HCT116 (cell line): ENCODE measurements at regions not wholly inside any gene's neighbourhood (a gene's known extent, or its start where the extent isn't known, plus 50 kb on each side); places are given as distances from the start of the nearest gene placed in this dataset.

Source experiments
- ATAC-seq: fragments of 200-7000 bp; cut with Tn5 transposase; 2 replicates; pipeline ENCODE4 v1.9.1; 2020; ENCODE audit warnings: mild to moderate bottlenecking, moderate library complexity
- BruUV-seq: library from RNA; stranded (reverse); fragments of 400-500 nt; replicated peaks from 2 replicates; lab custom pipeline; 2021; lab: Mats Ljungman, UMichigan
- CTCF ChIA-PET: fragments of 300-600 bp; sonication (Branson Sonifier 250); formaldehyde crosslinking; loops from one replicate; lab custom pipeline; 2021; ENCODE audit warnings: antibody characterized with exemption; lab: Charles Lee
- POLR2A ChIA-PET: fragments of 300-600, 350-600 bp; sonication (Branson Sonifier 250); formaldehyde crosslinking; loops from one replicate; lab custom pipeline; 2021; ENCODE audit warnings: antibody characterized with exemption; lab: Charles Lee
- RAD21 ChIA-PET, 2 experiments: fragments of 300-600 bp; sonication (Branson Sonifier 250); formaldehyde crosslinking; loops; one replicate each; lab custom pipeline; 2023; ENCODE audit warnings: low total read pairs in 2 of 2; ENCODE audit not compliant: uncharacterized antibody in 2 of 2, unreplicated experiment in 2 of 2, low non-redundant PET in 1 of 2; lab: Charles Lee
- DNase-seq: peaks from one replicate; pipeline ENCODE4 v3.0.0-alpha.2; 2010; ENCODE audit warnings: low read depth, low spot score
- H2AFZ ChIP-seq: fragments of 200-600 bp; shearing (Covaris generic), sonication (generic); 2 replicates; pipeline ENCODE4 v1.6.1; 2017; ENCODE audit warnings: low read depth, mixed run types, mixed read lengths, antibody characterized with exemption, low read length; ENCODE audit not compliant: poor library complexity, severe bottlenecking
- H3K27ac ChIP-seq: 2 replicates; pipeline ENCODE4 v1.5.1; 2012; ENCODE audit warnings: low read depth, low read length
- H3K27me3 ChIP-seq: fragments of 200-600 bp; sonication (generic); 2 replicates; pipeline ENCODE4 v1.6.1; 2016; ENCODE audit warnings: mixed run types, low read length, mixed read lengths; ENCODE audit not compliant: insufficient read depth
- H3K36me3 ChIP-seq, 2 experiments: fragments of 200-500 bp in 1 of 2; fragments of 200-600 bp in 1 of 2; sonication (Bioruptor generic) in 1 of 2; sonication (generic) in 1 of 2; 2 replicates each; pipeline versions ENCODE4 v1.5.1 to v1.6.1; 2014 to 2016; ENCODE audit warnings: low read length in 2 of 2, inconsistent platforms in 1 of 2, mixed read lengths in 1 of 2, mixed run types in 1 of 2; ENCODE audit not compliant: insufficient read depth in 2 of 2, control insufficient read depth in 1 of 2
- H3K4me1 ChIP-seq, 2 experiments: fragments of 200-600 bp in 1 of 2; sonication (generic) in 1 of 2; 2 replicates each; pipeline versions ENCODE4 v1.5.1 to v1.6.1; 2012 to 2017; ENCODE audit warnings: low read length in 2 of 2, inconsistent platforms in 1 of 2, mild to moderate bottlenecking in 1 of 2, mixed read lengths in 1 of 2, mixed run types in 1 of 2, moderate library complexity in 1 of 2; ENCODE audit not compliant: insufficient read depth in 2 of 2, control insufficient read depth in 1 of 2
- H3K4me2 ChIP-seq: fragments of 200-600 bp; sonication (generic); 2 replicates; pipeline ENCODE4 v1.6.1; 2017; ENCODE audit warnings: mixed run types, low read length, mixed read lengths
- H3K4me3 ChIP-seq, 2 experiments: fragments of 200-600 bp in 1 of 2; sonication (generic) in 1 of 2; replicated peaks in 1 of 2; 2 replicates each; pipeline ENCODE4 v1.5.1; 2011 to 2016; ENCODE audit warnings: low read length in 2 of 2, control low read depth in 1 of 2, low read depth in 1 of 2, mild to moderate bottlenecking in 1 of 2, mixed read lengths in 1 of 2, mixed run types in 1 of 2
- H3K79me2 ChIP-seq: fragments of 200-600 bp; sonication (generic); 2 replicates; pipeline ENCODE4 v1.6.1; 2017; ENCODE audit warnings: mild to moderate bottlenecking, mixed run types, low read length, moderate library complexity, mixed read lengths; ENCODE audit not compliant: insufficient read depth
- H3K9ac ChIP-seq: fragments of 200-600 bp; sonication (generic); 2 replicates; pipeline ENCODE4 v1.6.1; 2016; ENCODE audit warnings: low read length, mixed read lengths
- H3K9me2 ChIP-seq: fragments of 200-600 bp; sonication (generic), shearing (Covaris generic); 2 replicates; pipeline ENCODE4 v1.6.1; 2017; ENCODE audit warnings: mixed run types, mild to moderate bottlenecking, moderate library complexity; ENCODE audit not compliant: insufficient read depth
- H3K9me3 ChIP-seq, 2 experiments: fragments of 200-500 bp in 1 of 2; fragments of 200-600 bp in 1 of 2; sonication (Bioruptor generic) in 1 of 2; sonication (generic) in 1 of 2; 2 replicates each; pipeline ENCODE4 v1.6.1; 2014 to 2017; ENCODE audit warnings: low read length in 2 of 2, mixed read lengths in 2 of 2, inconsistent platforms in 1 of 2, low read depth in 1 of 2, mild to moderate bottlenecking in 1 of 2, mixed run types in 1 of 2, moderate library complexity in 1 of 2; ENCODE audit not compliant: control insufficient read depth in 1 of 2, insufficient read depth in 1 of 2
- H4K20me1 ChIP-seq: fragments of 200-600 bp; sonication (generic), shearing (Covaris generic); 2 replicates; pipeline ENCODE4 v1.6.1; 2017; ENCODE audit warnings: mixed run types, mild to moderate bottlenecking, moderate library complexity; ENCODE audit not compliant: insufficient read depth
- ATF3 ChIP-seq: IDR thresholded peaks from 2 replicates; pipeline ENCODE4 v1.6.1; 2012
- CBX3 ChIP-seq: IDR thresholded peaks from 2 replicates; pipeline ENCODE4 v1.6.1; 2012; ENCODE audit warnings: low read depth
- CEBPB ChIP-seq: IDR thresholded peaks from 2 replicates; pipeline ENCODE4 v1.6.1; 2012; ENCODE audit warnings: low read depth
- ELF1 ChIP-seq: IDR thresholded peaks from 2 replicates; pipeline ENCODE4 v1.6.1; 2012; ENCODE audit warnings: low read depth, borderline replicate concordance
- EZH2 ChIP-seq: fragments of 200-600 bp; sonication (generic); IDR thresholded peaks from 2 replicates; pipeline ENCODE4 v1.6.1; 2017; ENCODE audit warnings: antibody characterized with exemption, mixed run types
- EZH2phosphoT487 ChIP-seq: fragments of 200-600 bp; IDR thresholded peaks from 2 replicates; pipeline ENCODE4 v1.6.1; 2018; ENCODE audit warnings: antibody characterized with exemption, borderline replicate concordance
- FOSL1 ChIP-seq: IDR thresholded peaks from 2 replicates; pipeline ENCODE4 v1.6.1; 2012; ENCODE audit warnings: low read depth
- JUND ChIP-seq: IDR thresholded peaks from 2 replicates; pipeline ENCODE4 v1.6.1; 2012
- POLR2AphosphoS5 ChIP-seq: IDR thresholded peaks from 2 replicates; pipeline ENCODE4 v1.6.1; 2011; ENCODE audit warnings: mild to moderate bottlenecking, low read depth, low read length, moderate library complexity
- RAD21 ChIP-seq: IDR thresholded peaks from 2 replicates; pipeline ENCODE4 v1.6.1; 2012; ENCODE audit warnings: low read depth, mild to moderate bottlenecking
- SP1 ChIP-seq: IDR thresholded peaks from 2 replicates; pipeline ENCODE4 v1.6.1; 2012; ENCODE audit warnings: low read depth
- SRF ChIP-seq: IDR thresholded peaks from 2 replicates; pipeline ENCODE4 v1.6.1; 2012; ENCODE audit warnings: low read depth
- ZBTB33 ChIP-seq: IDR thresholded peaks from 2 replicates; pipeline ENCODE4 v1.6.1; 2011; ENCODE audit warnings: mild to moderate bottlenecking, low read length, moderate library complexity; ENCODE audit not compliant: insufficient replicate concordance; ENCODE audit errors: extremely low read depth
- ZFX ChIP-seq: fragments of 450-650 bp; IDR thresholded peaks from 2 replicates; pipeline ENCODE4 v1.6.1; 2017
- intact Hi-C: fragments of 100-400 bp; cut with micrococcal nuclease; formaldehyde crosslinking; loops from 2 replicates; pipeline ENCODE4 v1.10.0; 2022
- TF ChIP-seq, protein P1 (sequence below): IDR thresholded peaks from 2 replicates; pipeline ENCODE4 v1.6.1; 2012
- TF ChIP-seq, protein P2 (sequence below), 3 experiments: fragments of 200-600 bp in 1 of 3; sonication (generic) in 1 of 3; IDR thresholded peaks in 2 of 3; conservative IDR thresholded peaks in 1 of 3; 2 replicates each; pipeline ENCODE4 v1.5.1; 2012 to 2017; ENCODE audit warnings: low read depth in 2 of 3, low read length in 2 of 3, antibody characterized with exemption in 1 of 3, borderline replicate concordance in 1 of 3, control low read depth in 1 of 3, mild to moderate bottlenecking in 1 of 3, mixed read lengths in 1 of 3, mixed run types in 1 of 3, moderate library complexity in 1 of 3; ENCODE audit not compliant: insufficient read depth in 1 of 3

- H3K79me2 ChIP-seq = no peaks in the 10 kb centered on the region
- no peak overlapping the region for H2AFZ ChIP-seq
- DNase-seq = no peak
- H3K4me1 ChIP-seq = no peaks in the 10 kb centered on the region
- no peaks in the 10 kb centered on the region; the same call in 1 of the 2 replicates for H4K20me1 ChIP-seq
- no peaks in the 10 kb centered on the region for H3K36me3 ChIP-seq
- no peak overlapping the region for H3K27ac ChIP-seq
- H3K4me2 ChIP-seq = no peak overlapping the region
- ChIA-PET POLR2A (no interaction called here), CTCF (no interaction called here)
- H3K9ac ChIP-seq = no peak overlapping the region
- no peak for ATAC-seq
- BruUV-seq = no TSS peak
- intact Hi-C loops = no loop called here
- H3K9me2 ChIP-seq = no peaks in the 10 kb centered on the region; the same call in 1 of the 2 replicates
- H3K27me3 ChIP-seq = no peaks in the 10 kb centered on the region
- TF ChIP-seq ELF1 (no peak), EZH2 (no peak), CEBPB (no peak), CBX3 (no peak), ZBTB33 (no peak), POLR2AphosphoS5 (no peak), ZFX (no peak), ATF3 (no peak)
- TF ChIP-seq, all 23 proteins: peak for 0
- Histone ChIP-seq H3K9me3 (no peaks in the 10 kb centered on the region), H3K4me3 (no peak overlapping the region)
- RAD21 ChIA-PET = no interaction called here
Measured at GRCh38 chr6:140385679-140386078, 1011.2 kb upstream of the CITED2 start.

DNA sequence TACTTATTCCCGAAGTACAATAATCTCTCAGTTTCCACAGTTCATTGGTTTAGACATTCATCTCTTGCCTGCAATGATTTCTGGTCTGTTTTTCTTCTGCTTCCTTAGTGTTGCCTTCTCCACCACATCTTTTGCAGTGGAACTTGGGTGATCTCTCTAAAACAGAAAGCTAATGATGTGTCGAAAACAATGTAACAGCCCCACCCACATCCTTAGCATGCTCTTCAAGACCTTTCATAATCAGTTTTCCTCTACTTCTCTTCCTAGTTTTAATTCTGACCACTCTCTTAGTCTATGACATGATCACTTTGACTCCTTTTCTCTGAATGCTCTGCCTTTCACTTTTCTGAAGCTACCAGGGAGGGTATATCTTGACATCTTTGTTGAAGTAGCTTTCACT is 1007.9 kb upstream of the CITED2 start:
- no peak overlapping the region for H3K9ac ChIP-seq
- H3K4me3 ChIP-seq = no peak overlapping the region
- no peaks in the 10 kb centered on the region for H3K36me3 ChIP-seq
- POLR2A ChIA-PET = no interaction called here
- BruUV-seq = no TSS peak
- no peaks in the 10 kb centered on the region; the same call in 1 of the 2 replicates for H4K20me1 ChIP-seq
- H3K27ac ChIP-seq = no peak overlapping the region
- ATAC-seq (no peak), DNase-seq (no peak)
- intact Hi-C loops = no loop called here
- no peaks in the 10 kb centered on the region for H3K79me2 ChIP-seq
- no peaks in the 10 kb centered on the region for H3K4me1 ChIP-seq
- RAD21 ChIA-PET = no interaction called here
- no peak for TF ChIP-seq FOSL1
- no peak for TF ChIP-seq SRF
- no peak for TF ChIP-seq POLR2AphosphoS5
- TF ChIP-seq EZH2phosphoT487 = no peak
- TF ChIP-seq ELF1 = no peak
- no peak for TF ChIP-seq JUND
- TF ChIP-seq ATF3 = no peak
- TF ChIP-seq SP1 = no peak
- TF ChIP-seq, protein P1, sequence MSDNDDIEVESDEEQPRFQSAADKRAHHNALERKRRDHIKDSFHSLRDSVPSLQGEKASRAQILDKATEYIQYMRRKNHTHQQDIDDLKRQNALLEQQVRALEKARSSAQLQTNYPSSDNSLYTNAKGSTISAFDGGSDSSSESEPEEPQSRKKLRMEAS = no peak
- no peak for TF ChIP-seq RAD21
- TF ChIP-seq, protein P2, sequence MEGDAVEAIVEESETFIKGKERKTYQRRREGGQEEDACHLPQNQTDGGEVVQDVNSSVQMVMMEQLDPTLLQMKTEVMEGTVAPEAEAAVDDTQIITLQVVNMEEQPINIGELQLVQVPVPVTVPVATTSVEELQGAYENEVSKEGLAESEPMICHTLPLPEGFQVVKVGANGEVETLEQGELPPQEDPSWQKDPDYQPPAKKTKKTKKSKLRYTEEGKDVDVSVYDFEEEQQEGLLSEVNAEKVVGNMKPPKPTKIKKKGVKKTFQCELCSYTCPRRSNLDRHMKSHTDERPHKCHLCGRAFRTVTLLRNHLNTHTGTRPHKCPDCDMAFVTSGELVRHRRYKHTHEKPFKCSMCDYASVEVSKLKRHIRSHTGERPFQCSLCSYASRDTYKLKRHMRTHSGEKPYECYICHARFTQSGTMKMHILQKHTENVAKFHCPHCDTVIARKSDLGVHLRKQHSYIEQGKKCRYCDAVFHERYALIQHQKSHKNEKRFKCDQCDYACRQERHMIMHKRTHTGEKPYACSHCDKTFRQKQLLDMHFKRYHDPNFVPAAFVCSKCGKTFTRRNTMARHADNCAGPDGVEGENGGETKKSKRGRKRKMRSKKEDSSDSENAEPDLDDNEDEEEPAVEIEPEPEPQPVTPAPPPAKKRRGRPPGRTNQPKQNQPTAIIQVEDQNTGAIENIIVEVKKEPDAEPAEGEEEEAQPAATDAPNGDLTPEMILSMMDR (IDR thresholded peaks at IDR 0.05 in 2 of 3, conservative IDR thresholded peaks at IDR 0.05 in 1 of 3; ENCODE audit: borderline replicate concordance in 1 of 3, insufficient read depth in 1 of 3, low read depth in 2 of 3, low read length in 2 of 3) = no peak
- TF ChIP-seq CBX3 = no peak
- no peak for TF ChIP-seq ZFX
- no peak overlapping the region for H3K4me2 ChIP-seq
- CTCF ChIA-PET = no interaction called here
- no peaks in the 10 kb centered on the region; the same call in 1 of the 2 replicates for H3K9me2 ChIP-seq
- no peaks in the 10 kb centered on the region for H3K9me3 ChIP-seq
- no peak overlapping the region for H2AFZ ChIP-seq
- H3K27me3 ChIP-seq = no peaks in the 10 kb centered on the region
